Type B pancreatic cell (in vitro differentiated cells): ENCODE measurements at regions not wholly inside any gene's neighbourhood (a gene's known extent, or its start where the extent isn't known, plus 50 kb on each side); places are given as distances from the start of the nearest gene placed in this dataset.

ENCODE experiments used
- DNase-seq: peaks from one replicate; pipeline ENCODE4 v3.0.0; 2021; ENCODE audit warnings: mixed read lengths; ENCODE audit not compliant: unreplicated experiment; ENCODE audit errors: extremely low spot score
- H3K27ac Mint-ChIP-seq: 2 replicates; pipeline ENCODE4 v1.8.0; 2021; ENCODE audit warnings: mild to moderate bottlenecking, mixed read lengths
- H3K27me3 Mint-ChIP-seq: 2 replicates; pipeline ENCODE4 v1.8.0; 2021; ENCODE audit warnings: mixed read lengths
- H3K36me3 Mint-ChIP-seq: 2 replicates; pipeline ENCODE4 v1.8.0; 2021; ENCODE audit warnings: mixed read lengths
- H3K4me1 Mint-ChIP-seq: one replicate; pipeline ENCODE4 v1.8.0; 2021; ENCODE audit warnings: mixed read lengths; ENCODE audit not compliant: unreplicated experiment
- H3K4me3 Mint-ChIP-seq: 2 replicates; pipeline ENCODE4 v1.8.0; 2021; ENCODE audit warnings: mild to moderate bottlenecking, mixed read lengths
- H3K9me3 Mint-ChIP-seq: 2 replicates; pipeline ENCODE4 v1.8.0; 2021; ENCODE audit warnings: mixed read lengths
- TF ChIP-seq, protein P1 (sequence below): fragments of 200-600 bp; sonication (generic); conservative IDR thresholded peaks from 2 replicates; pipeline ENCODE4 v1.5.0; 2021; ENCODE audit warnings: antibody characterized with exemption, mild to moderate bottlenecking

DNA sequence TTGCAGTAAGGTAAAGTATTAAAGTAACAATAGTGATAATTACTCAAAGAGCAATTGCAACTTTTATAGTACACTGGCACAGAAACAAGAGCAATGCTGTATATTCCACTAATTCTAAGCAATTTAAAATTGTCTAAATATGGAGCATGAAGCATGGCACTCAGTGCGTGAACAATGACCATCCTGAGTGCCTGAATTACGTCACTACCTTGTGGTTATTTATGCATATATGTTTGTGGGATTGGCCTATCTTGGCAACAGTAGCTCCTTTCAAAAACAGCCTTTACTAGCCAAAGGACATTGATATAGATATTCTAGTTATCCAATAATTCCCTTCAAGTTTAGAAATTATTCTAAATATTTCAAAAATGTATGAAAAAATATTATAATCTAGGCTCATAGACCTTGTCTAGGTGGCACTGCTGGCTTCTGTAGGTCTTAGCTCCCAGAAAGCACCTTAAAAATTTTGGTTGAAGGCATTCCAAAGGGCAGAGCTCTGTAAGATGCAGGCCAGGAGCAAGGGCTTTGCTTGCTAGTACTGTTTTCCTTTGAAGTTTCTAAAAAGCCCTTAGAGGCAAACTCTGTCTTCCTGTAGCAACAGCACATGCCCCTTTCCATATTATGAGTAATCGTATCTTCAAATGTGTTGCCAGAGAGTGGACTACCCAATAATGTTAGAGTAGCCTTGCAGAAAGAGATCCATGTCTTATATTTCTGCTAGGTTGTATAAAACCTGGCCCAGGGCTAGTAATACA lies 719.3 kb downstream of the NR2F1-AS1 start:
- TF ChIP-seq, protein P1, sequence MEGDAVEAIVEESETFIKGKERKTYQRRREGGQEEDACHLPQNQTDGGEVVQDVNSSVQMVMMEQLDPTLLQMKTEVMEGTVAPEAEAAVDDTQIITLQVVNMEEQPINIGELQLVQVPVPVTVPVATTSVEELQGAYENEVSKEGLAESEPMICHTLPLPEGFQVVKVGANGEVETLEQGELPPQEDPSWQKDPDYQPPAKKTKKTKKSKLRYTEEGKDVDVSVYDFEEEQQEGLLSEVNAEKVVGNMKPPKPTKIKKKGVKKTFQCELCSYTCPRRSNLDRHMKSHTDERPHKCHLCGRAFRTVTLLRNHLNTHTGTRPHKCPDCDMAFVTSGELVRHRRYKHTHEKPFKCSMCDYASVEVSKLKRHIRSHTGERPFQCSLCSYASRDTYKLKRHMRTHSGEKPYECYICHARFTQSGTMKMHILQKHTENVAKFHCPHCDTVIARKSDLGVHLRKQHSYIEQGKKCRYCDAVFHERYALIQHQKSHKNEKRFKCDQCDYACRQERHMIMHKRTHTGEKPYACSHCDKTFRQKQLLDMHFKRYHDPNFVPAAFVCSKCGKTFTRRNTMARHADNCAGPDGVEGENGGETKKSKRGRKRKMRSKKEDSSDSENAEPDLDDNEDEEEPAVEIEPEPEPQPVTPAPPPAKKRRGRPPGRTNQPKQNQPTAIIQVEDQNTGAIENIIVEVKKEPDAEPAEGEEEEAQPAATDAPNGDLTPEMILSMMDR: no peak
- DNase-seq: no peak
- H3K36me3 Mint-ChIP-seq: no peaks in the 10 kb centered on the region
- no peak overlapping the region for H3K4me3 Mint-ChIP-seq
- no peaks in the 10 kb centered on the region for H3K27me3 Mint-ChIP-seq
- H3K27ac Mint-ChIP-seq: no peak overlapping the region
- no peaks in the 10 kb centered on the region for H3K4me1 Mint-ChIP-seq
- H3K9me3 Mint-ChIP-seq: no peaks in the 10 kb centered on the region

DNA sequence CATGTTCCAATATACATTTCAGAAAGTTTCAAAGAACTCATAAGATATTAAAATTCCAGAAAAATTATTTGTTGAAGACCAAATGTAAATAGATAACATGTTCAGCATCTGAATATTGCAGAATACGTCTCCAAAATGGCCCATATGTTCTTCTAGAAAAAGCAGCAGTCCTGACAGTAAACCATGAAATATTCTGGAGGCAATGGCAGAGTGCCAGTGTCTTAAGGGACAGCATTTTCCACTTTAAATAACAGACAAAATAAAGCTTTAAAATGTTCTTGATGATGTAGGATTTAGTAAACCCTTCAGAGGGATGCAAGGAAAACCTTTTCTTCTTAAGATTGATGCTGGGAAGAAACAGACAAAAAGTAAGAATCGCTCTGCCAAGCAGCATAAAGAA lies 721.0 kb downstream of the NR2F1-AS1 start:
- Mint-ChIP-seq H3K27me3 (no peaks in the 10 kb centered on the region), H3K36me3 (no peaks in the 10 kb centered on the region), H3K4me1 (no peaks in the 10 kb centered on the region), H3K4me3 (no peak overlapping the region), H3K9me3 (no peaks in the 10 kb centered on the region), H3K27ac (no peak overlapping the region)
- DNase-seq: no peak
- TF ChIP-seq, protein P1: no peak

DNA sequence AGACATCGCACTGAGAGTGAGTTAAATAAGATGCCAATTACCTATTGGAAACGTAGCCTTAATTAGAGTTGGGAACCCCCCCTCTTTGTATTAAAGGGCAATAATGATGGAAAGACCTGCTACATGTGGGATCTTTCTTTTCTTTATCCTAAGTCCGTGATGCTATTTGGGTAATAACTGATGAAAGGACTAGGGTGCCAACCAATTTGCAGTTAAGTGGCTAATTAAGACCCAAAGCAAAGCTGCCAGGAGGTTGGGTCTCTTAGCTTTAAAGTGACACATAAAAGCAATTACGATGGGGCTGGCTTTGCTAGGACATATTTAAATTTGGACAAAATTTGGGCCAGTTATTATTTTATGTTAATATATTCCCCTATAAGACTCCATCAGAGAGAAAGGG lies 728.8 kb downstream of the NR2F1-AS1 start:
- H3K9me3 Mint-ChIP-seq: no peaks in the 10 kb centered on the region
- no peaks in the 10 kb centered on the region for H3K4me1 Mint-ChIP-seq
- DNase-seq: no peak
- H3K4me3 Mint-ChIP-seq: no peak overlapping the region
- H3K27me3 Mint-ChIP-seq: peaks cover 3% of the 10 kb centered on the region
- H3K27ac Mint-ChIP-seq: no peak overlapping the region
- TF ChIP-seq, protein P1: no peak
- no peaks in the 10 kb centered on the region for H3K36me3 Mint-ChIP-seq

DNA sequence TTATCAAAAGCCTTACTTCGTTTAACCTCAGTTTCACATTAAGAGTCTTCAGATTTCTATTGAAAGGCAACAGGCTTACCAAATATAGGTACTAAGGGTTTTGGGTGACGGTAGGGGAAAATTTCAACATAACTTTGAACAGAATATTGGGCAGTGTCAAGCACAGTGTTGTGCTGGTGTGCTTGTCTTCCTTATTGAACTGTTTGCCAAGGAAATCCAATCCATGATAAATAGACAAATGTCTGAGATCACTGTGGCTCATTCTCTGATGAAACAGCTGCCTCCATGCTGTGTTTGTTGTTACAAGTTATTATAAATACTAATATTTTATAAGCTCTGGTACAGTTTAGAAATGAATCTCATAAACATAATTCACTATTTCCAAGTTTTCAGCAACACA lies 730.1 kb downstream of the NR2F1-AS1 start:
- Mint-ChIP-seq H3K4me1 (no peaks in the 10 kb centered on the region), H3K9me3 (no peaks in the 10 kb centered on the region), H3K36me3 (no peaks in the 10 kb centered on the region), H3K27me3 (peaks cover 7% of the 10 kb centered on the region), H3K4me3 (no peak overlapping the region), H3K27ac (no peak overlapping the region)
- TF ChIP-seq, protein P1: no peak
- DNase-seq: no peak

DNA sequence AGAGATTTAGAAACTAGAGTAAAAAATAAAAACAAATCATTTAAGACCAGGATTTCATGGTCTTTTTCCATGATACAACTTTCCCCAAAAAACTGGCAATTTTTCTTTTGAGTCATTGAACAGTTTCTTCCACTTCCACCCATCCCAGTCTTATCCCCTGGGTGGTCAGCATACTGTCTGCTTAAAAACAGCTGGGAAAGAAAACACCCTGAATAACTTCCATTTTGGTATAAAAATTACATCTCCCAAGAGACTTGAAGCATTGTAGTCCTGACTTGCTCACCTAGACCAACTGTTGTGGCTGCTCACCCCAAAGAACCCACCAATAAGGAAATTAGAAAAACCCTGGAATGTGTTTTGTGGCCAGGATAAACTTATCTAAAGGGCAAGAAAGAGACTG lies 731.3 kb downstream of the NR2F1-AS1 start:
- peaks cover 7% of the 10 kb centered on the region for H3K27me3 Mint-ChIP-seq
- no peak for DNase-seq
- H3K4me1 Mint-ChIP-seq: no peaks in the 10 kb centered on the region
- no peak overlapping the region for H3K27ac Mint-ChIP-seq
- H3K4me3 Mint-ChIP-seq: no peak overlapping the region
- H3K36me3 Mint-ChIP-seq: no peaks in the 10 kb centered on the region
- H3K9me3 Mint-ChIP-seq: no peaks in the 10 kb centered on the region
- TF ChIP-seq, protein P1: no peak
